Epidermal melanocyte (primary cell): ENCODE measurements at regions not wholly inside any gene's neighbourhood (a gene's known extent, or its start where the extent isn't known, plus 50 kb on each side); places are given as distances from the start of the nearest gene placed in this dataset.

ENCODE experiments used
- DNase-seq: peaks from one replicate; pipeline ENCODE4 v3.0.0; 2011; ENCODE audit warnings: low spot score; ENCODE audit not compliant: insufficient read length

DNA sequence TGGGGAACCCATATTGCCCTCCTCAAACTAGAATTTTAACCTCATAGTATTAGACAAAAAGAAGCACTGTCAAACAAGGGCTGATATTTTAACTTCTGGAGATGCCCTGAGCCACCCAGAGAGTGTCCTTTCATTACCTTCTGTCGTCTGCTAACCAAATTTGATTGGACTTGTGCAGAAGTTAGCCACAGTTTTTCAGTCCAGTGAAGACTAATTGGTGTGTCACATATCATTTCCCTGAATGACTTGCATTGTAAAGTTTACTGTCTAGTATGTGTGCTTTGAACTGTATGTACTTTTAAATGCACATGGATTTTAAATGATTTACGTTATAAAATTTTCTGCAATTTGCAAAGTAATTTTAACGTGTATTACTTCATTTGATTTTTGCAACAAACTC is 646.5 kb downstream of the SATB2 start:
- DNase-seq: no peak

DNA sequence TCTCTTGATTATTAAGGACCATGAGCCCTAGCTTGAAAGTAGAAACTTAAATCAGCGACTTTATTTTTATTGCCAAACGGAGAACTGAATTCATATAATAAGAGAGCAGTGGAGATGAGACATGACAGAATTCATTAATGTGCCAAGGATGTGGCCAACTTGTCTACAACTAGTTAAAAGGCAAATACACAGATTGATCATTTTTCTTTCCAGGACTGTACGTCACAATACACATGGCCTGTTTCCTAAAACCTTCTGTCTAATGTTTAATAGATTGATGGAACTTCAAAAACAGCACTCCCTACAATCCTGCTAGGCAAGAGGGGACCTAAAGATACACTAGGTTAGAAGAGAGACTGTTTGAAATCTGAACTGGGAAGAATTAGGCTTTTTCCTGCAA is 647.8 kb downstream of the SATB2 start:
- no peak for DNase-seq

DNA sequence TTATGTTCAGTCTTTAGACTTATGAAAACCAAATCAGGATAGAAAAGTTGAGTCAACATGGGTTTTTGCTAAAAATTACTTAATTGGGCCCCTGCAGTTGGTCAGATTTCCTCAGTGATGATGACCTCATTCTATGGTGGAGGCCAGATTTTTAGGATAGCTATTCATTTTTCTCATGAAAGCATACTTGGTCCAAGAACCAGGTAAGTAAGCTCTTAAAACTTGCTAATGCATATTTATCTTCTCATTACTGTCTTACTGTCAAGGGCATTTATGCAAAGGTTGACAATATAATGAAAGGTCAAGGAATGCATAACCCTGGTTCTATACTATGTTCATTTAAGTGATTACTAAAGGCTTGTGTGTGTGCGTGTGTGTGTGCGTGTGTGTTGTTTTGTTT is 650.6 kb downstream of the SATB2 start:
- no peak for DNase-seq

DNA sequence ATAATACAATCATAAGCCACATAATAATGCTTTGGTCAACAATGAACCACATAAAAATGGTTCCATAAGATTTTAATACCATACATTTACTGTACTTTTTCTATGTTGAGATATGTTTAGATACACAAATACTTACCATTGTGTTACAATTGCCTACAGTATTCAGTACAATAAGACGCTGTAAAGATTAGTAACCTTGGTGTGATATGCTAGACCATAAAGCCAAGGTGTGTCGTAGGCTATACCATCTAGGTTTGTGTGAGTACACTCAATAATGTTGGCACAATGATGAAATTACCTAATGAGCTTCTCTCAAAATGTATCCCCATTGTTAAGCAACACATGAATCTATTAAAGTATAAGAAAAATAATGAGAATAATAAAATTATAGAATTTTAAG is 662.3 kb downstream of the SATB2 start:
- DNase-seq: no peak

DNA sequence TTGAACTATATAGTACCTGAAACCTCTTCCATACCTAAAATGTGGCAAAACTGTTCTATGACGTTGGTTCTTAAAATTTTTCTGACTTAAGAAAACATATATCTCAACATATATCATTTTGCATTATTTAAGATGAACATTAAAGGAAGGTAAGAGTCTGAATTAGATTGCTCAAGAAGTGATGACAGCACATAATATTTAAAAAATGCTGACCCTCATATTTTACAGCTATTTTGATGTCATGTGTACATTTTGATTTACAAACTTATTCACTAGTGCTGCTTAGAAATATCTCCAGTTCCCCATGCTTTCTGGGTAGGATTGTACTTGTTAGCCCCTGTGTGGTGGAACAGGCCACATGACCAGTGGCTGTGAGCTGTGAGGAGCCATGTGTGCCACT is 666.1 kb downstream of the SATB2 start:
- DNase-seq: no peak

DNA sequence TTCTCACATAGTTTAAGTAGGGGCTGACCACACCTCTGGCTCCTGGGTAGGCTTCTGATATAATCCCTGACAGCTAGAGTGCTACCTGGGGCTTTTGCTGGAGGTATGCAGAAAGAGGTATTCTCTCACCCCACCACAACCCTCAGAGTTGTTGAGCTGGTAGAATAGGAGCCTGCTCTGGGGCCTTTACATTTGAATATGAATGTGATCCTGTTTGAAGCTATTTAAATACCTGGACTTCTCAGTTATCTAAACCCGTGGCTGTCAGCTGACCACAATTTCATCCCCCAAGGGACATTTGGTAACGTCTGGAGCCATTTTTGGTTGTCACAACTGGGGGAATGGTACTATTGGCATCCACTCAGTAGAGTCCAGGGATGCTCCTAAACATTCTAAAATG is 669.1 kb downstream of the SATB2 start:
- no peak for DNase-seq

DNA sequence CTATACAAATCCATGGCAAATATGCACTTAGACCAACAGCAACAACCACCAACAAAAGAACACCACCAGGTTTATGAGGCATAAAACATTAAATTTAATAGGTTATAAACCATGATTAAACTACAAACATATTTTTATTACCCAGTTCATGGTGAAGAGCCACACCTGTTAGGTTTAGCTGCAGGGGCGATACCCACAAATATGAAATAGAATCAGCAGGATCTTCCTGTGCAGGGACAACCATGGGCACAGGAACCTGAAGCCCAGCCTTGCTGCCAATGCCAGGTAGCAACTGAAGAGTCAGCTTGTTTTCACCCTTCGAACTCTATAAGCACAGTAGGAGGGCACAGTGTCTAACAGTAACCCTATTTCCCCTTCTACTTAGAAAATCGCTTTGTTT is 675.0 kb downstream of the SATB2 start:
- DNase-seq: no peak

DNA sequence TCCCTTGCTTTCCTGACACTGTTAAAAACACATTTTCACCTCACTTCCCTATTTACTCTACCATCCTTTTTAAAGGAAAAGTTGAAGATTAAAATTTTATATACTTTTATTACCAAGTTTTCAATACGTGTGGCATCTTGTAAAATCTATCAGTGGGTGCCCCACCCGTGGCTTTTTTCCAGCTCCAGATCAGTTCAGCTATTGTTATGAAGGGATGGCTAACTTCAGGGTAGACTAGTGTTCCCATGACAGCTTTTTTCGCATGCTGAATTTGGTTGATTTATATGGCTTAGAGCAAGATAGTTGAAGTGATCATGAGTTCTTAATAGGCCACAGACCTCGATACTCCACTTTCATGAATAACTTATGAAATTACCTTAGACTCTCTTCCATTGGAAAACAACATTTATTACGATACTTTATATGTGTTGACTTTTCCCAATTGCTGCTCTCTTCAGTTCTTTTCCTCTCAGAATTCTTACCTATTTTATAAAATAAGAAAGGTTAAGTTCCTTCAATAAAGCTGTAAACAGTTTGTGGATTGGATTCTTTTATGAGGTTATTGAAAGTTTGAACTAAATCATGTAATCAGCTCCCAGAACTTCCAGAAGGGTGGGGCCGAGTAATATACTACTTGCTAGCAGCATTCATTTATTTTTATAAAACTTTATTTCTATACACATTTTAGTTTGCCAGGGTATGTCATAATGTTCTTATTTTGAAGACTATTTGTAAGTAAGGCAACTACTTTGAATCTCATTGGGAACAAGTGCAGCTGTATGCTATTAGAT is 680.9 kb downstream of the SATB2 start:
- DNase-seq: no peak

DNA sequence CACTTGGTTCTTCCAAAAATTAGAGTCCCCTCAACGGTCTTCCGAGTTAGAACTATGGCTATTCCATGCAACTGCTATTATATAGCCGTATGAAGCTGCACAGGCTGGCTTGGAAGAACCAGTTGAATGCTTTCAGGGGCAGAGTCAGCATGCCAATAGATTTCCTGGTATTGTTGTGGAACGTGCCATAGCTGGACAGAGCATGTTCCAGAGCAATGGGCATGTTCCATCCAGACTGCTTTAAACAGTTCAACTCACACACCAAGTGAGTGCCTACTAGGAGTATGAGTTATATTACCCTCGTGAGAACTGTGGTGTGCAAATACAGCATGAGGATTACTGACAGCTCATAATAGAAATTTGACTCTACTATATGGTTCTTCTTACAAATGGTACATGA is 682.0 kb downstream of the SATB2 start:
- DNase-seq: no peak

DNA sequence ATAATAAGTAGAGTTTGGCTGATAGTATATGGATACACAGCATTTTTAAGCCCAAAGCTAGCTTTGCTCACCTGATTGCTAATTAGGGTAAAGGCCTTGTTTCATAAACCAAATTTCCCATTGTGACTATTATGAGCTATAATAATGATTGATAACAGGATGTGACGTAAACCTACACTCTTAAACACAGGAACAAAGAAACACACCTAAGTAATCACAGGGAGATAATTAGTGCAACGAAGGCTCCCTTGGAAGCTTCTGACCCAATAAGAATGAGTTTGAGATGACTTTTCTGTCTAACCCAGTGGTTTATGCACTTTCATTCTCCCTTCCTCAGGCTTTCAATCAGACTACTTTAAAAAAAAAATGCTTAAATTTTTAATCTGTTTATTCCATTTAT is 683.2 kb downstream of the SATB2 start:
- no peak for DNase-seq

DNA sequence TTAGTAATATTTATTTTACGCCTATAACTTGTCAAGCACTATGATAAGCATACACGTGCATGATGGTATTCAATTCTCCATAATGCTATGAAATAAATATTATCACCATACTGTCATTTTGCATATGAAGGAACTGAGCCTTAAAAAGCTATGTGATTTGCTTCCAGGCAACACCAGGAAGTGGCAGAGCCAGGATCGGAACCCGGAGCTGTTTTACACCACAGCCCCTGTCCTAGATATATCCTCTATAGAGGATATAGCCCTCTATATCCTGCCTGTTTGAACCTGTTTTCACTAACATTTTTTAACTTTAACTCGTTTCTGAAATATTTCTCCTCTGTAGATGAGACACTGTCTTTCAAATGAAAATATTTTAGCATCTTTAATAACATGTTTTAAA is 690.0 kb downstream of the SATB2 start:
- DNase-seq: no peak

DNA sequence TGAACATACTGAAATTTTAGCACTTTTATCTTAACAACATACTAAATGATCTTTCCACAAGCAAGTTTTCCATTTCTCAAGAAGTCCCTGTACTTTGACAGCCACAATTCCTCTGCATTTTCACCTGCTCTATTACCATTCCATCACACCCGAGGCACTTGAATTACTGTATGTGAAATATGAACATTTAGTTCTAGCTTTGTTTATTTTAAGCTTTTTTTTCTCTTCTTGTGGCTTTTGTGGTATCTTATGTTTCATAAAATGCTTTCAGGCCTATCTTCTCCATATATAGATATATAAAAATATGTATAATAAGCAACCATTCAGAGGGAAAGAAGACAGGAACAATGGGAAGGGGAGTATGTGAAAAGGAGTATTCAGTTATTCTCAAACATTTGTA is 693.9 kb downstream of the SATB2 start:
- DNase-seq: no peak

DNA sequence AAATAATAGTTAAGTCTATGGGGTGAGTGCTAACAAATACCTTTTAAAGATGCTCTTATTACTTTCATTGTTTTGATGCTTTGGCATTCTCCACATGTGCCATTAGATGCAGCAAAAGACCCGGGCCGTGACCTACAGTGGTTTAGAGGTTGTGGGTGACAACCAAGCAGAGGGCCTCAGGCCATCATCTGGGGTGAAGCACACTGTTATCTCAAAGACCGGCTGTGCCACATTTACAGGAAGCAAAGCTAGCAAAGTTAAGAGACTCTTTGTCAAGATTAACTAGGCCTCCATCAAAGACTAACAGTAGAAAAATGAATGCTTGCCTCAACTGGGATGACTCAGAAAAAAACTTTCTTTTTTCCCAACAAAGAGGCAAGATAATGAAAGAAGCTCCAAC is 695.3 kb downstream of the SATB2 start:
- DNase-seq: no peak

DNA sequence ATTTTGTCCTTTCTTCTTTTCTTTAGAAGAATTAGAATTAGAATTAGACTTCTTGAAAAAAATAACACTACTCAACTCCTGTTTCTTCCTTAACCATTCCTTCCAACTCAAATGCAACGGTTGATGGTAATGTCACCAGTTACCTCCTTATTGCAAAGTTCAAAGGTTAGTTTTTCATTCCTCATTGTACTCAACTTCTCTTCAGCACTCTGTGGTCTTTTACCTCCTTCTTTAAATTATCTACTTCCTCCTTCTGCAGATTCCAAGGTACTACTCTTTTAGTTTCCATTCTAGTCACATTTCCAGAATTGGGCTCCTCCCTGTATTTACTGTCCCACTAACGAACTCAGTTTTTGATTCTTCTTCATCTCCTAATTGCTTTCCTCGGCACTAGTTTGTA is 700.7 kb downstream of the SATB2 start:
- DNase-seq: no peak

DNA sequence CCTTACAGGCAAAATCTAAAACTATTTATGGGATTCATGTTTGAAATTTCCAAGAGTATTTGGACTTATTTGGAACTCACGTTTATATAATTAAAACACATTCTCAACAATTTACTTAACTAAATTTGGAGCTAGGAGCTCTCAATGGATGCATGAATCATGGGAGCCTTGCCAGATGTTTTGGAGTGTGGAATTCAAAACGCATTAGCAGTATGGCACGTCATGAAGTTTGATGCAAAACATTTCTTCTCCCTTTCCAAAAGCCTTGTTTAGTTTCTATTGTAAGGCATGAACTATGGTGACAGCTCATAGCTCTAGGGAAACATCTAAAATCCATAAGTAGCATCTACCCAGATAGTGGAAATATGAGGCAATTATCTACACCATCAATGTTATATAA is 701.6 kb downstream of the SATB2 start:
- DNase-seq: peak; percentile 21

DNA sequence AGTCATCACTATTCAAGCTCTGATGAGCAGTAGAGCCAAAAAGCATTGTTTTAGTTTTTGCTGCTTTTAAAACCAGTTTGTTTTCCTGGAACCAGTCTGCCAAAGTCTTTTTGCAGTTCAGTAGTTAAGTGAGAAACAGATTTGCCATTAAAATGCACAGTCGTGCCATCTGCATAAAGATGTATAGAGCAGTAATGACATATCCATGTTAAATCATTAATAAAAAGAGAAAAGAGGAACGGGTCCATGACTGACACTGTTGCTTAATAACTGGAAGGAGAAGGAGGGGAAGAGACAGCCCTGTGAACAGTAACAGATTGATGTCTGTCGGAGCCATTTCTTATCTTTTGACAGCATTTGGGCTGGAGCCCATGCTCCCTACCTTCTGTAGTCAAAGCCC is 704.6 kb downstream of the SATB2 start:
- DNase-seq: no peak

DNA sequence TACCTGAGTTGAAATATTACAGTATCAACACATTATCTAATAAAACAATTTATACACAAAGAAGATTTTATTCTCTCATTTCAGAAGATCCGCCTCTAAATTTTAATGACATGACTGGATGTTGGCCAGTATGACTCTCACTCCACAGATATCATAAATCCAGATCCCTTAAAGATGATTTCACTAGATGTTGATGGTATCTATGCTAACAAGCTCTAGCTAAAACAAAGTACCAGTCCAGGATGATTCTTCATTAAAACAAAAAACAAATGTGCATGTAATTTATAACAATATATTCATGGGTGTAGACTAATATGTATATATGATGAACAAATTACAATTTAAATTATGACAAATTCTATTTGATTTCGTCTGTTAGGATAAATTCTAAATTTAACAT is 708.4 kb downstream of the SATB2 start:
- no peak for DNase-seq

DNA sequence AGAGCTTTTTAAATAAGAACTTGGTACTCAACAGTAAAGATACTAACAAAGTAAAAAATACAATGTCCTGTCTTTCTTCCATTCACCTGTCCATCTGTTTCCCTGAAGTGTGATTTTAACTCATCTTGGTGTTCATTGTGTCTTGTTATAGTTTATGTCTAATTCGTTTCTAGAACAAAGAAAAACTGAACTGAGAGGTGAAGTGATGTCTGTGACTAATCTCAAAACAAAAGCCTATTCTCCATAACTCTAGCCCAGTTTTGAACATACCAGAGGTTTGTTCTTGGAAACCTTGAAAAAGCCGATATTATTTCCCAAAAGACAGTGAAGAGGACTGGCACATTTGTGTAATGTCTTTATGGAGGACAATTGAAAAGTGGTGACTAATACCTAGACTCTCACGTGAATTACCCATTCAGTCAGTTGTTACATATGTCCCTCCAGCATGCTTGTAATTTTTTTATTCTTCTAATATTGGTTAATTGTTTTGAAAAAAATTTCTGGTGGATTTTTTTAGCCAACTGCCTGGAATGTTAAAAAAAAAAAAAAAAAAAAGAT is 725.8 kb downstream of the SATB2 start:
- DNase-seq: no peak

DNA sequence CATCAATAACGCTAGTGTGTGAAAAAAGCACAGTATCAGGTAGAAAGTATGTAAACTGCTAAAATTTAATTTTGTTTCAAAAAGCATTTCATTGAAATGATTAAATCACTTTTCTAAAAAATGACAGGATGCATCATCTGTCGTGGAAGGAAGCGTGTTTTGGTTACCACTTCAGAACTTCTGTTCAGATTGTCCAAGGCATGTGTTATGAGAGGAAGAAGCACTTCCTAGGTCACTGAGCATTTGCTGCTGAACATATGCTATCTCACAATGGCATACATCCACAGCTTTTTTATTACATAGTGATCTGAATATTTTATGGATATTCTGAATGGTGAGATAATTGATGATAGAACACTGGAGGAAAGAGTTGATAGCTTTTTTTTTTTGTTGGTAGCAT is 737.5 kb downstream of the SATB2 start:
- DNase-seq: no peak

DNA sequence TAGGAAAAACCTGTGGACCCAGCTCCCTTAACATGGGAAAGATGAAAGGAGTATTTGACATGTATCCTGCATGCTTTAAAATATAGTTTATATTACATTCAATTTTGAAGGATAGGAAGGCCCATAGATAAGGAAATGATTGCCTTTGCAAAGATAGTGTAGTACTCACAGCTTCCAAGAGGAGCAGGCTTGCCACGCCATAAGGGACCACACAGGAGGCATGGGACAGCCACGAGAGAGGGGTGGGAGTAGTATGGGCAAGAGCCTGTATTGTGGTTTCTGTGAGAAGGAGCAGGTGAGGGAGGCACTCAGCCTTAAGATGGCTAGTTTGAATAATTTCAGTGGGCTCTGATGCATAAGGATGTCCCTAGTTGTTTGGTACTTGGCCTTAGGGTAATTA is 740.3 kb downstream of the SATB2 start:
- DNase-seq: no peak

DNA sequence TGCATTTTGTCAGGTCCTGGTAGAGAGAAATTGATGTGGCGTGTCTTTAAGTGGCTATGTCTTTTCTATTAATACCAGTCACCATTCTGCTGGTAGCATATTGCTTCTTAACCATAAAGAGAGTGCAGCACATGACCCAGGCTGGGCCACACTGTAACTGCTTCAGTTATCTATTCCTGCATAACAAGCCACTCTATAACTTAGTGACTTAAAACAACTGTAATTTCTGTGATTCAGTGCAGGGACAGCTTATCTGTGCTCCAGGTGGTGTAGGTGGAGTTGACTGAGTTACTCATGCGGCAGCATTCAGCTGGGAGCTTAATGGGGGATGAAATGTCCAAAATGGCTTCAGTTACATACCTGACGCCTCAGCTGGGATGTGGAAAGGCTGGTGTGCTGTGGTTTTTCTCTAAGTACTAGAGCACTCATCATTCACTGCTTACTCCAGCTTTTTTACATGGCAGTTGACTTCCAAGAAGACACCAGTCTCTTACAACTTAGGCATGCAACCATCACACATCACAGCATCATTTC is 742.4 kb downstream of the SATB2 start:
- DNase-seq: no peak

DNA sequence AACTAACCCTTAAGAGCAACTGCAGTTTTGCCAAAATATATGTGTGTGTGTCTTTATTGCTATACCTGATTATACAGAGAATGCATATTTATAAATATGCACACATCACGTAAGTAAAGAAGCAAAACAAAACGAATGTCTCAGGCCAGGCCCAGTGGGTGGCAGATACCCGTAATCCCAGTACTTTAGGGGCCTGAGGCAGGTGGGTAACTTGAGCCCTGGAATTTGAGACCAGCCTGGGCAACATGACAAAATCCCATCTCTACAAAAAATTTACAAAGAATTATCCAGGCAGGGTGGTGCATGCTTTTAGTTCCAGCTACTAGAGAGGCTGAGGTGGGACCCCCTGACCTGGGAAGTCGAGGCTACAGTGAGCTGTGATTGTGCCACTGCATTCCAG is 745.3 kb downstream of the SATB2 start:
- DNase-seq: no peak

DNA sequence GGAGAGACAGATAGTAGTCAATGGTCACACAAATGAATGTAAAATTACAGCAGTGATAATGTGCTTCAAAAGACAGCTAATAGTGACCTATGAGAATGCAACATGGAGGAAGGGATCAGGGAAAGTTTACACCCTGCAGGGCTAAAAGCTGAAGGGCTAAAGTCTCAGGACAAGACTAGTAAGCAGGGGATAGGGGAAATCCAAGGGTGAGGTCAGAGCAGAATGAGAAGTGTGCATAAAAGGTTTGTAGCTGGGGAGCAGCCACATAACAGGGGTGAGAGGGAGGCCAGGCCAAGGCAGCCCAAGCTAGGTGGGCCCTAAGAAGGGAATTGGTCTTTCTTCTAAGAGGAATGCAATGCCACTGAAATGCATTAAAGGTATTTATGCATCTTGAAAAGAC is 746.3 kb downstream of the SATB2 start:
- no peak for DNase-seq
